ENCODE measurements at regions not wholly inside any gene's neighbourhood (a gene's known extent, or its start where the extent isn't known, plus 50 kb on each side); places are given as distances from the start of the nearest gene placed in this dataset.

DNA sequence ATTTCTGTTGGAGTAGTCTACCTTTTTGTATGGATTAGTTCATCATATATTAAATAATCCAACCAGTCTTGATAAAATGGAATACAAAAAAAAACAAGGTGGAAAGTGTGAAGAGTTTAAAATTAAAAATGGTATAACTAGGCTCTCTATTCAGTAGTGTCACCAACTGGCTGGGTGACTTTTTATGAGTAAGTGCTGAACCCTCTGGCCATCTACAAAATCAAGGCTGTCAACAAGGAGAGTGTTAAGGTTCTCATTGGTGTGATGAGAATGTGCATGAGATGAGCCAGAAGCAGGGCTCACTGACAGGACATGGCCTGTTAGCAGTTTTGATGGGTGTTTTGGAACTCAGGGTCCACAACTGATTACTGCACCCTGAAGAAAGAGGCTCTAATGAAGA, 343.2 kb downstream of the AASDHPPT start:
- no peak for TF ChIP-seq REST (IDR thresholded peaks at IDR 0.05)
- no peak for TF ChIP-seq ATF3 (IDR thresholded peaks at IDR 0.05)
- no peak for TF ChIP-seq CTCF (IDR thresholded peaks at IDR 0.05; ENCODE audit: low read depth, low read length, missing input control)
- no peak for TF ChIP-seq EGR1 (IDR thresholded peaks at IDR 0.05; ENCODE audit: low read depth in 2 of 2)
- TF ChIP-seq YY1 (IDR thresholded peaks at IDR 0.05), result no peak
- no peak for TF ChIP-seq RAD21 (IDR thresholded peaks at IDR 0.05)
- TF ChIP-seq HNF4G (IDR thresholded peaks at IDR 0.05), result no peak
